Activated CD4-positive, alpha-beta T cell treated with anti-CD3 and anti-CD28 coated beads for 4 hours (primary cell): ENCODE measurements at regions not wholly inside any gene's neighbourhood (a gene's known extent, or its start where the extent isn't known, plus 50 kb on each side); places are given as distances from the start of the nearest gene placed in this dataset.
A peak's percentile ranks its signal among the peaks of the same experiment; 100 is the strongest.
"Not testable (repeated sequence)": the region's sequence is repeated elsewhere in the genome, so short reads cannot be mapped to it uniquely, and the experiment has no call there.

Experiments used
- DNase-seq, 2 donors: peaks; one replicate each; pipeline ENCODE4 v3.0.0-alpha.2; 2020

- DNase-seq = no peak
Observed at GRCh38 chr17:33712120-33712519, 419.0 kb upstream of the ASIC2 start.

- DNase-seq = no peak
Observed at GRCh38 chr17:33716957-33717356, 423.9 kb upstream of the ASIC2 start.

- not testable (repeated sequence) for DNase-seq
Observed at GRCh38 chr17:33723736-33724135, 430.6 kb upstream of the ASIC2 start.

GRCh38 chr17:33725675-33726271 is 432.7 kb upstream of the ASIC2 start:
- DNase-seq = no peak

- DNase-seq = no peak
Observed at GRCh38 chr17:33730131-33730530, 437.0 kb upstream of the ASIC2 start.

GRCh38 chr17:33732116-33732515 is 439.0 kb upstream of the ASIC2 start:
- DNase-seq = no peak

GRCh38 chr17:33739714-33740113 is 446.6 kb upstream of the ASIC2 start:
- DNase-seq = no peak

GRCh38 chr17:33745047-33745760 is 452.1 kb upstream of the ASIC2 start:
- no peak for DNase-seq

GRCh38 chr17:33749171-33749570 is 456.1 kb upstream of the ASIC2 start:
- no peak for DNase-seq

GRCh38 chr17:33750943-33751701 is 458.0 kb upstream of the ASIC2 start:
- DNase-seq = peak; percentile 13 to 63

GRCh38 chr17:33751702-33752065 is 458.6 kb upstream of the ASIC2 start:
- no peak for DNase-seq

GRCh38 chr17:33753452-33753851 is 460.4 kb upstream of the ASIC2 start:
- no peak for DNase-seq

- no peak for DNase-seq
Observed at GRCh38 chr17:33756021-33756420, 462.9 kb upstream of the ASIC2 start.

- no peak for DNase-seq
Observed at GRCh38 chr17:33765871-33766270, 472.8 kb upstream of the ASIC2 start.

- no peak for DNase-seq
Observed at GRCh38 chr17:33766721-33767120, 473.6 kb upstream of the ASIC2 start.

GRCh38 chr17:33769066-33769465 is 476.0 kb upstream of the ASIC2 start:
- DNase-seq = no peak

- no peak for DNase-seq
Observed at GRCh38 chr17:33776304-33776703, 478.8 kb upstream of the CCL2 start.

- no peak for DNase-seq
Observed at GRCh38 chr17:33776903-33777302, 478.2 kb upstream of the CCL2 start.

GRCh38 chr17:33777674-33778073 is 477.4 kb upstream of the CCL2 start:
- no peak for DNase-seq

- DNase-seq = no peak
Observed at GRCh38 chr17:33778505-33779233, 476.4 kb upstream of the CCL2 start.

GRCh38 chr17:33779234-33779591 is 475.9 kb upstream of the CCL2 start:
- DNase-seq = peak in 1 of 2 donors; percentile 15

GRCh38 chr17:33785281-33785680 is 469.8 kb upstream of the CCL2 start:
- no peak for DNase-seq

GRCh38 chr17:33786478-33786877 is 468.6 kb upstream of the CCL2 start:
- DNase-seq = no peak

GRCh38 chr17:33789658-33790057 is 465.4 kb upstream of the CCL2 start:
- no peak for DNase-seq
